K562 (cell line): ENCODE measurements at regions not wholly inside any gene's neighbourhood (a gene's known extent, or its start where the extent isn't known, plus 50 kb on each side); places are given as distances from the start of the nearest gene placed in this dataset.
"Not testable (repeated sequence)": the region's sequence is repeated elsewhere in the genome, so short reads cannot be mapped to it uniquely, and the experiment has no call there.

ENCODE experiments used
- ATAC-seq: fragments of 200-7000 bp; cut with Tn5 transposase; 3 replicates; pipeline ENCODE4 v1.9.1; 2020; ENCODE audit warnings: moderate library complexity
- BruUV-seq: library from RNA; stranded (reverse); fragments of 400-500 nt; replicated peaks from 2 replicates; lab custom pipeline; 2021; lab: Mats Ljungman, UMichigan
- CTCF ChIA-PET: fragments of 300-600 bp; formaldehyde crosslinking; extraction: SDS; loops from one replicate; lab custom pipeline; 2021; ENCODE audit warnings: low intra/inter-chr PET ratio; lab: Yijun Ruan, JAX
- POLR2A ChIA-PET: fragments of 300-600, 350-650 bp; sonication (Branson Sonifier 250); formaldehyde crosslinking; extraction: SDS; loops from one replicate; lab custom pipeline; 2021; ENCODE audit warnings: antibody characterized with exemption, inconsistent platforms; lab: Yijun Ruan, JAX
- DNase-seq, 4 experiments: peaks; one replicate each; pipeline versions ENCODE4 v3.0.0 to v3.0.0-alpha.2; 2011 to 2018; ENCODE audit warnings: low spot score in 3 of 4, mixed read lengths in 3 of 4; ENCODE audit errors: extremely low read depth in 1 of 4
- FAIRE-seq: peaks from 2 replicates; lab custom pipeline; 2011; peaks lifted over from hg19 to GRCh38; lab: Jason Lieb, UNC
- H2AFZ ChIP-seq: 2 replicates; pipeline ENCODE4 v1.6.0; 2011; ENCODE audit warnings: low read depth, low read length, control low read depth, inconsistent platforms
- H3K27ac ChIP-seq: fragments of 200-600 bp; 3 replicates; pipeline ENCODE4 v1.8.0; 2011; ENCODE audit warnings: low read depth, mild to moderate bottlenecking, control low read depth, inconsistent platforms, low read length, moderate library complexity, mixed read lengths; ENCODE audit errors: extremely low read depth
- H3K27me3 ChIP-seq, 2 experiments: fragments of 300-600 bp in 1 of 2; 2 replicates in 1 of 2; 3 replicates in 1 of 2; pipeline versions ENCODE4 v1.6.0 to v1.8.0; 2011; ENCODE audit warnings: inconsistent platforms in 2 of 2, low read length in 2 of 2, mild to moderate bottlenecking in 1 of 2, mixed read lengths in 1 of 2, moderate library complexity in 1 of 2; ENCODE audit not compliant: control insufficient read depth in 2 of 2, insufficient read depth in 2 of 2
- H3K36me3 ChIP-seq: fragments of 300-600 bp; 3 replicates; pipeline ENCODE4 v1.8.0; 2011; ENCODE audit warnings: mild to moderate bottlenecking, low read length, inconsistent platforms; ENCODE audit not compliant: control insufficient read depth, insufficient read depth
- H3K4me1 ChIP-seq, 2 experiments: fragments of 200-600 bp in 1 of 2; replicated peaks in 1 of 2; 2 replicates in 1 of 2; 3 replicates in 1 of 2; pipeline versions ENCODE4 v1.5.1 to v1.8.0; 2011; ENCODE audit warnings: inconsistent platforms in 2 of 2, low read length in 2 of 2, mild to moderate bottlenecking in 1 of 2, mixed read lengths in 1 of 2, moderate library complexity in 1 of 2; ENCODE audit not compliant: control insufficient read depth in 2 of 2, insufficient read depth in 2 of 2
- H3K4me2 ChIP-seq: 2 replicates; pipeline ENCODE4 v1.6.1; 2011; ENCODE audit warnings: low read length, control low read depth, inconsistent platforms, mixed read lengths; ENCODE audit not compliant: insufficient read depth
- H3K4me3 ChIP-seq: fragments of 200-600 bp; sonication (generic), shearing (Covaris generic); 2 replicates; pipeline ENCODE4 v1.5.1; 2016; ENCODE audit warnings: control low read depth, inconsistent platforms
- H3K79me2 ChIP-seq: fragments of 200-600 bp; 3 replicates; pipeline ENCODE4 v1.8.0; 2011; ENCODE audit warnings: low read length, inconsistent platforms; ENCODE audit not compliant: control insufficient read depth, insufficient read depth
- H3K9ac ChIP-seq, 2 experiments: 2 replicates each; pipeline versions ENCODE4 v1.6.0 to v1.6.1; 2011; ENCODE audit warnings: low read depth in 2 of 2, low read length in 2 of 2, control low read depth in 1 of 2, inconsistent platforms in 1 of 2, mild to moderate bottlenecking in 1 of 2, mixed read lengths in 1 of 2; ENCODE audit not compliant: insufficient read depth in 1 of 2
- H3K9me1 ChIP-seq: one replicate; pipeline ENCODE4 v1.6.0; 2011; ENCODE audit warnings: inconsistent platforms, mild to moderate bottlenecking, low read length, moderate library complexity; ENCODE audit not compliant: control insufficient read depth, insufficient read depth
- H3K9me3 ChIP-seq: replicated peaks from 2 replicates; pipeline ENCODE4 v1.5.1; 2011; ENCODE audit warnings: low read depth, low read length, inconsistent platforms; ENCODE audit not compliant: control insufficient read depth, insufficient read depth
- H4K20me1 ChIP-seq: replicated peaks from 2 replicates; pipeline ENCODE4 v1.6.1; 2011; ENCODE audit warnings: low read length, inconsistent platforms, mixed read lengths; ENCODE audit not compliant: control insufficient read depth, insufficient read depth
- EP400 ChIP-seq: fragments of 450-650 bp; IDR thresholded peaks from 2 replicates; pipeline ENCODE4 v1.6.1; 2017; ENCODE audit warnings: antibody characterized with exemption, mild to moderate bottlenecking, moderate library complexity
- HNRNPL ChIP-seq: fragments of 200-400 bp; formaldehyde crosslinking; IDR thresholded peaks from 2 replicates; pipeline ENCODE4 v1.6.1; 2017; ENCODE audit warnings: low read depth, mild to moderate bottlenecking, low read length
- MCM5 ChIP-seq: fragments of 450-650 bp; IDR thresholded peaks from 2 replicates; pipeline ENCODE4 v1.6.1; 2016; ENCODE audit warnings: low read depth
- MXI1 ChIP-seq: IDR thresholded peaks from 2 replicates; pipeline ENCODE4 v1.6.1; 2011; ENCODE audit warnings: low read depth, mild to moderate bottlenecking, improper control_type of control experiment, low read length
- NEUROD1 ChIP-seq: fragments of 150-350 bp; IDR thresholded peaks from 2 replicates; pipeline ENCODE4 v1.6.1; 2014; ENCODE audit warnings: borderline replicate concordance, low read length, low read depth; ENCODE audit not compliant: partially characterized antibody
- NR3C1 ChIP-seq: sonication (generic); formaldehyde crosslinking; IDR thresholded peaks from 2 replicates; pipeline ENCODE4 v1.8.1; 2022; ENCODE audit warnings: missing genetic modification reagents
- SP2 ChIP-seq: IDR thresholded peaks from 2 replicates; pipeline ENCODE4 v1.6.1; 2011; ENCODE audit warnings: mild to moderate bottlenecking, low read depth, low read length, moderate library complexity; ENCODE audit not compliant: poor library complexity, severe bottlenecking; ENCODE audit errors: extremely low read depth
- THRAP3 ChIP-seq: fragments of 450-650 bp; IDR thresholded peaks from 2 replicates; pipeline ENCODE4 v1.6.1; 2016; ENCODE audit warnings: mild to moderate bottlenecking, inconsistent platforms, borderline replicate concordance
- WGBS: fragments of 100-300 bp; shearing (Covaris generic); methylation state at CpG from one replicate; pipeline ENCODE4 v1.1.6; 2016; ENCODE audit warnings: low coverage, mixed read lengths; ENCODE audit not compliant: insufficient coverage; ENCODE audit errors: missing lambda C conversion rate; 5-methylcytosine and 5-hydroxymethylcytosine counted together
- in situ Hi-C: fragments of 300-500 bp; cut with MboI; formaldehyde crosslinking; loops from 4 replicates; pipeline ENCODE4 v1.15.0; 2018; ENCODE audit warnings: inconsistent platforms, mixed read lengths
- intact Hi-C: fragments of 100-400 bp; cut with micrococcal nuclease; formaldehyde crosslinking; loops from 2 replicates; pipeline ENCODE4 v1.14.2; 2022
- TF ChIP-seq, protein P1 (sequence below): sonication (generic); formaldehyde crosslinking; IDR thresholded peaks from 2 replicates; pipeline ENCODE4 v1.8.1; 2023; ENCODE audit warnings: missing genetic modification reagents, mild to moderate bottlenecking, borderline replicate concordance
- TF ChIP-seq, protein P2 (sequence below): fragments of 450-650 bp; formaldehyde crosslinking; IDR thresholded peaks from 2 replicates; pipeline ENCODE4 v1.4.0; 2020; ENCODE audit warnings: mild to moderate bottlenecking
- TF ChIP-seq, protein P3 (sequence below): fragments of 250-450 bp; sonication (Bioruptor Pico); IDR thresholded peaks from 2 replicates; pipeline ENCODE4 v1.8.0; 2022; ENCODE audit warnings: moderate library complexity, mild to moderate bottlenecking, inconsistent platforms

DNA sequence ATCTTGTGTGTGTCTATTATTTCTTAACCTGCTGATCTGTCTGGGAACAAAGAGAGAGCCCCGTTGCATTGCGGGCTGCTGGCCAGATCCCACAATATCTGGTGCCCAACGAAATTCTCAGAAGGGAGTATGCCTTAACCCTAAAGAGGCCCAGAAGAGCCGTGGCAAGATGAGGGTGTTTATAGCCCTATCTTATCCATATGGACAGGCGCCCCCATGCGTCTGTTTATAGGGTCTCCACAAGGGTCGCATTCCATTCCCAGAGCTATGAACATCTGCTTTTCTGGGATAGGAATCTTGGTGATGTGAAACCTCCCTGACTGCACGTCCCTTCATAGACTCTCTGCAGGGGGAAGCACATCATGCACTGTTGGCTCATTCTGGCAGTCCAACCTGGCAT, 1262.5 kb downstream of the RAPGEF2 start:
- H3K9me3 ChIP-seq, DNase-seq, H3K4me2 ChIP-seq, H3K79me2 ChIP-seq, H3K27ac ChIP-seq, FAIRE-seq, in situ Hi-C loops, H3K27me3 ChIP-seq, BruUV-seq, H4K20me1 ChIP-seq, H3K4me3 ChIP-seq, ATAC-seq, intact Hi-C loops, POLR2A ChIA-PET, H3K36me3 ChIP-seq, CTCF ChIA-PET, H3K4me1 ChIP-seq, H3K9ac ChIP-seq, H2AFZ ChIP-seq, H3K9me1 ChIP-seq: not testable (repeated sequence)
- WGBS = 0% methylated on average over 2 of the region's 8 CpGs

DNA sequence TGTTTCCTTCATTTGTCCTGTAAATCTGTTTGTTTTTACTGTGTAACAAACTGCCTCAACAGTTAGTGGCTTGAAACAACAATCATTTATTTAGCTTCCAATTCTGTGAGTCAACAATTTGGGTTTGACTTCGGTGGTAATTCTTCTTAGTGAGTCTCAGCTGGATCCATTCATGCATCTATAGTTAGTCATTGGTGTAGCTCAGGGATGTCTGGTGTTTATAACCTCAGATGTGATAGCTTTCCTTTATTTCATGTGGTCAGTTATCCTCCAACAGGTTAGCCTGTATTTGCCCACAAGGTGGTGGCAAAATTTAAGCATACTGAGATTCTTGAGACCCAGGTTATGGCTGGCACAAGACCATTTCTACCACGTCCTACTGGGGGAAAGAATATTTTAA, 1267.2 kb downstream of the RAPGEF2 start:
- no peak for ATAC-seq
- no peaks in the 10 kb centered on the region for H3K9me1 ChIP-seq
- H3K27me3 ChIP-seq = no peaks in the 10 kb centered on the region
- no TSS peak for BruUV-seq
- FAIRE-seq = no peak
- H3K27ac ChIP-seq = no peak overlapping the region
- ChIA-PET POLR2A (no interaction called here), CTCF (no interaction called here)
- no peaks in the 10 kb centered on the region for H3K79me2 ChIP-seq
- H3K9me3 ChIP-seq = no peaks in the 10 kb centered on the region
- WGBS = 0% methylated on average over 1 of the region's 2 CpGs
- H3K4me3 ChIP-seq = no peak overlapping the region
- intact Hi-C loops = no loop called here
- H3K9ac ChIP-seq = no peak overlapping the region
- in situ Hi-C loops = no loop called here
- DNase-seq = no peak
- H3K36me3 ChIP-seq = no peaks in the 10 kb centered on the region
- H2AFZ ChIP-seq = no peak overlapping the region
- no peaks in the 10 kb centered on the region for H4K20me1 ChIP-seq
- H3K4me1 ChIP-seq = no peaks in the 10 kb centered on the region
- H3K4me2 ChIP-seq = no peak overlapping the region
- TF ChIP-seq HNRNPL (no peak), MCM5 (no peak), THRAP3 (no peak), NEUROD1 (no peak), NR3C1 (no peak), SP2 (no peak), EP400 (no peak), MXI1 (no peak)
- TF ChIP-seq, protein P1, sequence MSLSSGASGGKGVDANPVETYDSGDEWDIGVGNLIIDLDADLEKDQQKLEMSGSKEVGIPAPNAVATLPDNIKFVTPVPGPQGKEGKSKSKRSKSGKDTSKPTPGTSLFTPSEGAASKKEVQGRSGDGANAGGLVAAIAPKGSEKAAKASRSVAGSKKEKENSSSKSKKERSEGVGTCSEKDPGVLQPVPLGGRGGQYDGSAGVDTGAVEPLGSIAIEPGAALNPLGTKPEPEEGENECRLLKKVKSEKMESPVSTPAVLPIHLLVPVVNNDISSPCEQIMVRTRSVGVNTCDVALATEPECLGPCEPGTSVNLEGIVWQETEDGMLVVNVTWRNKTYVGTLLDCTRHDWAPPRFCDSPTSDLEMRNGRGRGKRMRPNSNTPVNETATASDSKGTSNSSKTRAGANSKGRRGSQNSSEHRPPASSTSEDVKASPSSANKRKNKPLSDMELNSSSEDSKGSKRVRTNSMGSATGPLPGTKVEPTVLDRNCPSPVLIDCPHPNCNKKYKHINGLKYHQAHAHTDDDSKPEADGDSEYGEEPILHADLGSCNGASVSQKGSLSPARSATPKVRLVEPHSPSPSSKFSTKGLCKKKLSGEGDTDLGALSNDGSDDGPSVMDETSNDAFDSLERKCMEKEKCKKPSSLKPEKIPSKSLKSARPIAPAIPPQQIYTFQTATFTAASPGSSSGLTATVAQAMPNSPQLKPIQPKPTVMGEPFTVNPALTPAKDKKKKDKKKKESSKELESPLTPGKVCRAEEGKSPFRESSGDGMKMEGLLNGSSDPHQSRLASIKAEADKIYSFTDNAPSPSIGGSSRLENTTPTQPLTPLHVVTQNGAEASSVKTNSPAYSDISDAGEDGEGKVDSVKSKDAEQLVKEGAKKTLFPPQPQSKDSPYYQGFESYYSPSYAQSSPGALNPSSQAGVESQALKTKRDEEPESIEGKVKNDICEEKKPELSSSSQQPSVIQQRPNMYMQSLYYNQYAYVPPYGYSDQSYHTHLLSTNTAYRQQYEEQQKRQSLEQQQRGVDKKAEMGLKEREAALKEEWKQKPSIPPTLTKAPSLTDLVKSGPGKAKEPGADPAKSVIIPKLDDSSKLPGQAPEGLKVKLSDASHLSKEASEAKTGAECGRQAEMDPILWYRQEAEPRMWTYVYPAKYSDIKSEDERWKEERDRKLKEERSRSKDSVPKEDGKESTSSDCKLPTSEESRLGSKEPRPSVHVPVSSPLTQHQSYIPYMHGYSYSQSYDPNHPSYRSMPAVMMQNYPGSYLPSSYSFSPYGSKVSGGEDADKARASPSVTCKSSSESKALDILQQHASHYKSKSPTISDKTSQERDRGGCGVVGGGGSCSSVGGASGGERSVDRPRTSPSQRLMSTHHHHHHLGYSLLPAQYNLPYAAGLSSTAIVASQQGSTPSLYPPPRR (CRISPR knock-in tag) = no peak
- TF ChIP-seq, protein P2, sequence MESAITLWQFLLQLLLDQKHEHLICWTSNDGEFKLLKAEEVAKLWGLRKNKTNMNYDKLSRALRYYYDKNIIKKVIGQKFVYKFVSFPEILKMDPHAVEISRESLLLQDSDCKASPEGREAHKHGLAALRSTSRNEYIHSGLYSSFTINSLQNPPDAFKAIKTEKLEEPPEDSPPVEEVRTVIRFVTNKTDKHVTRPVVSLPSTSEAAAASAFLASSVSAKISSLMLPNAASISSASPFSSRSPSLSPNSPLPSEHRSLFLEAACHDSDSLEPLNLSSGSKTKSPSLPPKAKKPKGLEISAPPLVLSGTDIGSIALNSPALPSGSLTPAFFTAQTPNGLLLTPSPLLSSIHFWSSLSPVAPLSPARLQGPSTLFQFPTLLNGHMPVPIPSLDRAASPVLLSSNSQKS = no peak
- TF ChIP-seq, protein P3, sequence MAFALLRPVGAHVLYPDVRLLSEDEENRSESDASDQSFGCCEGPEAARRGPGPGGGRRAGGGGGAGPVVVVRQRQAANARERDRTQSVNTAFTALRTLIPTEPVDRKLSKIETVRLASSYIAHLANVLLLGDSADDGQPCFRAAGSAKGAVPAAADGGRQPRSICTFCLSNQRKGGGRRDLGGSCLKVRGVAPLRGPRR (CRISPR knock-in tag) = no peak
